MG63 (cell line): ENCODE measurements at regions not wholly inside any gene's neighbourhood (a gene's known extent, or its start where the extent isn't known, plus 50 kb on each side); places are given as distances from the start of the nearest gene placed in this dataset.

Experiments used
- DNase-seq: peaks from one replicate; pipeline ENCODE4 v3.0.0-alpha.2; 2020
- H3K27me3 ChIP-seq: fragments of 250-450 bp; sonication (Bioruptor Pico); 2 replicates; pipeline ENCODE4 v1.5.1; 2020; ENCODE audit warnings: mild to moderate bottlenecking, moderate library complexity
- H3K36me3 ChIP-seq: fragments of 250-450 bp; sonication (Bioruptor Pico); 2 replicates; pipeline ENCODE4 v1.5.1; 2020; ENCODE audit warnings: mild to moderate bottlenecking, moderate library complexity
- H3K4me3 ChIP-seq: fragments of 250-450 bp; sonication (Bioruptor Pico); 2 replicates; pipeline ENCODE4 v1.5.1; 2020; ENCODE audit warnings: mild to moderate bottlenecking, moderate library complexity
- H3K9me3 ChIP-seq: fragments of 250-450 bp; sonication (Bioruptor Pico); 2 replicates; pipeline ENCODE4 v1.5.1; 2020; ENCODE audit warnings: mild to moderate bottlenecking, moderate library complexity

DNA sequence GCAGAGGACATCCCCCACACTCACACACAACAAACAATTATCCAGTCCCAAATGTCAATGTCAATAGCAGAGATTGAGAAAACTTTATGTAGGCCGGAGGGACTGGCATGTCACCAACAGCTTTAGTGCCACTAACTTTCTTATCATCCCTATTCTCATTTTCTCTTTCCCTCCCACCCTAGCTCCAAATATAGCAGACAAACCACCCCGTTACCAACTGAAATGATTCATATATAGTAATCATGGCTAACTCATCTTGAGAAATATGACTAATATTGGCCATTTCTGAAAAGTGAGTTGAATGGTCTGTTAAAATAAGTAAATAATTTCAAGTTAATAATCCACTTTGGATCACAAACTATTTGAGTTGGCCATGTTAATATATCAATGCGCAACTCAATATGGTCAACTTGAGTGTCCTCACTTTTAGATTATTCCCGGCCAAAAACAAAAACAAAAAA, 242.1 kb upstream of the RND3 start:
- no peaks in the 10 kb centered on the region for H3K9me3 ChIP-seq
- H3K27me3 ChIP-seq, result no peaks in the 10 kb centered on the region
- H3K4me3 ChIP-seq, result no peak overlapping the region
- H3K36me3 ChIP-seq, result no peaks in the 10 kb centered on the region
- peak; percentile 3 for DNase-seq

DNA sequence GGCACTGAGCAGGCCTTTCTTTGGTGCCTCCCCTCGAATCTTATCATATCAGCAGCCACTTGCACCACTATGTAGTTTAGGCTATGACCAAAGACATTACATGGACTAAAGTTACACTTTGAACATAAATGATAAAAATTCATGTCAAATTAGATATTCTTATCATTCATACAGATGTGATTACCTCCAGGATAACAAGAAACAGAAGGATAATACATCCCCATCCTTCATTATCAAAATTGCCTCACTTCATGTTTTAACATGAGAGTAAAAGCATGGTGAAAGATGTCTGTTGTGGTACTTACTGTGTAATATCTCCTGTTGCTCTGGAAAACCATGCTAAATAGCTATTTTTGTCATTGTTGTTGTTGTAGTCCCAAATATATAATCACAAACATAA, 230.8 kb upstream of the RND3 start:
- no peak overlapping the region for H3K4me3 ChIP-seq
- H3K9me3 ChIP-seq, result no peaks in the 10 kb centered on the region
- H3K27me3 ChIP-seq, result no peaks in the 10 kb centered on the region
- no peak for DNase-seq
- H3K36me3 ChIP-seq, result no peaks in the 10 kb centered on the region

DNA sequence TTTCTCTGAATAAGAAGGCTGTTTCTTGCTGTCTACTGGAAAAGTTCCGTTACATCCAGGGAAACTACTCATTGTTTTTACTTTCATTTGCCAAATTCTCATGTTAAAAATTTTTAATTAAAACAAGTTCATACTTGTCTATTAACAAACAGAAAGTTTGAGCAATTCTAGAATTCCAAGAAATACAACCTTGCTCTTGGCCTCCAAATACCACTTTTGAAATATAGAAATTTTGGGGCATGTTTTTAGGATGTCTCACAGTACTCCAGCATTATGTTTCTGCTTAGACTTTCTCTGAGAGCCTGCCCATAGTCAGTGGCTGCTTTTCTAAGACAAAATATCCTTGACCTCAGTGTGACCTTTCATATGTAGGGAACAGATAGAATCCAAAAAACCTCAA, 228.7 kb upstream of the RND3 start:
- H3K9me3 ChIP-seq, result no peaks in the 10 kb centered on the region
- no peak overlapping the region for H3K4me3 ChIP-seq
- H3K36me3 ChIP-seq, result no peaks in the 10 kb centered on the region
- no peak for DNase-seq
- no peaks in the 10 kb centered on the region for H3K27me3 ChIP-seq

DNA sequence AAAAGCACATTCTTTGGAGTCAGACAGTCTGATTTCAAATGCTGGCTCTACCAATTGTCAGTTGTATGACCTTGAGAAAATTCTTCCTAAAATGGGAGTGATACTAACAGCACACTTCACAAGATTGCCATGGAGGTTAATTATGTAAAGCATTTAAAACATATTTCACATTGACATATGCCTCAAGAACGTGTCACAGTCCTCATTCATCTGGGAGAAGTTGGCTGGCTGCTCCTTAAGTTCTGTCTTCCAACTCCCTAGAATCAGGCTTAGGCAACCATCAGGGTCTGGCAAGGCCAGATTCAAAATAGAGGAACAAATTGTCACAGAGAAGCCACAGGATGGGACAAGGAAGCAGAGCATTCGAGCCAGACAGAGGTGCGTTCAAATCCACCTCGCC, 228.0 kb upstream of the RND3 start:
- H3K9me3 ChIP-seq, result no peaks in the 10 kb centered on the region
- H3K36me3 ChIP-seq, result no peaks in the 10 kb centered on the region
- no peaks in the 10 kb centered on the region for H3K27me3 ChIP-seq
- DNase-seq, result no peak
- H3K4me3 ChIP-seq, result no peak overlapping the region

DNA sequence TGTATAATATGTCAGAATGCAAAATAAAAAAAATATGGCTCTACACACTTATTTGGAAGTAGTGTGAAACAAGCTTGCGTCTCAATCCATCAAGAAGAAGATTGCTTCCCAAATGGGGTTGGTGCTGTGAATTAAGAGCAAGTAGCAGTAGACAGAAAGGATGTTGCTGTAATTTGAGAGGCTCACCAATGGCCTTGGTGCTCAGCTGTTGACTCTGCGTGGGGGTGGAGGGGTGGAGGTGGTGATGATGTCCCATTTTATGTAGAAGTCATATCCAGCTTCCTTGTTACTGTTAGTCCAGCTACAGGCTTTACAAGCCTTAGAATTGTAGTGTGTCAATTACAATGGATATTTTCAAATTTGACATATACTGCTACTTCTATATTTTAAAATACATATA, 223.4 kb upstream of the RND3 start:
- H3K9me3 ChIP-seq, result no peaks in the 10 kb centered on the region

DNA sequence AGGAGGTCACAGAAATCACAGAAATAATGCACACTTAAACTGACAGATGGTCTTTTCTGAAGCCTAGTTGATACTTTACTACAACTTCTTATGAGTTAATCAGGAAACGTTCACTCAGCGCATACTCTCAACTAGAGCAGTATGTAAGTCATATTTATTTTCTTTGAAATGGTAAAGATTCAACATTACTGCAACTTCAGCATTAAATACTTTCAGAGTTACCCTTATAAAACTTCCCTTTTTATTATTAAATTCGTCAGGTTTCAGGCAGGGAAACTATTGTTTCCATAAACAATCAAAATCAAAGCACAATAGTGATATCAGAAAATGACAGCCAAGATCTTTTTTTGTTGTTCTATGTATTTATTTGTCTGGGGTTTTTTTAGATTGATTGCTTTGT, 222.6 kb upstream of the RND3 start:
- H3K36me3 ChIP-seq, result no peaks in the 10 kb centered on the region
- H3K27me3 ChIP-seq, result no peaks in the 10 kb centered on the region
- H3K9me3 ChIP-seq, result no peaks in the 10 kb centered on the region
- no peak for DNase-seq
- H3K4me3 ChIP-seq, result no peak overlapping the region

More for the DNA sequence above, 223.4 kb upstream of the RND3 start:
- Histone ChIP-seq H3K27me3 (no peaks in the 10 kb centered on the region), H3K4me3 (no peak overlapping the region), H3K36me3 (no peaks in the 10 kb centered on the region)
- DNase-seq, result no peak

DNA sequence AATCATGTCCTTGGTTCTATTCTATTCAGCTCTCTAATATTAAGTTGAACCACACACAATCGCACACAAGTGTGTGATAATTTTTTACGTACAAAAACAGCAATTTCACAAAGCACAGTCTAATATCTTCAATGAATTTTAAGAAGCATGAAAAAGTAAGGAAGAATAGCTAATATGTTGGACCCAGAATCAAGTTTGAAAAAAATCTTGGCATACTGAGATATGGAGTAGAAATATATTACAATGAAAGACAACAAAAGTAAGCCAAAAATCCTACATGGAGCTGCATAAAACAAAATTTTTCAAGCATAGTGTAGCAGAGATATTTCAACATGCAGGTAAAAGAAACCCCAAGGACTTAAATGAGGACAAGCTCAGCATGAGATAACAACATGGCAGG, 219.1 kb upstream of the RND3 start:
- no peaks in the 10 kb centered on the region for H3K27me3 ChIP-seq
- H3K4me3 ChIP-seq, result no peak overlapping the region
- no peaks in the 10 kb centered on the region for H3K9me3 ChIP-seq
- H3K36me3 ChIP-seq, result no peaks in the 10 kb centered on the region
- no peak for DNase-seq

DNA sequence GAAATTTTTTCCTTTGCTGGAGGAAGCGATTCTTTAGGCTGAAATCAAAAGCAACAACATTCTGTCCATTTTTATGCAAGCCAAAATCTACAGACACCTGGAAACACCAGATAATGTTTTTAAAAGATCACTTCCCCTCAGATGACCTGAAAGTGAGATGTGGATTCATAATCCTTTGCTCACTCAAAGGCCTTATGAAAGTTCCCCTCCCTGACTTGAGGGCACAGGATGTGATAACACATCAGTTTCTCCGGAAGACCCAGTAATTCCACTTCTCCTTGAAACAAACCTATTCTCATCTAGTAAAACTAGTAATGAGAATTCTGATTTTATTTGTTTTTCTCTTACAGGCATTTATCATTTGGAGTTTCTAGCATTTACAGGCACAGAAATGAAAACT, 218.3 kb upstream of the RND3 start:
- DNase-seq, result no peak
- no peaks in the 10 kb centered on the region for H3K36me3 ChIP-seq
- H3K4me3 ChIP-seq, result no peak overlapping the region
- H3K9me3 ChIP-seq, result no peaks in the 10 kb centered on the region
- H3K27me3 ChIP-seq, result no peaks in the 10 kb centered on the region

DNA sequence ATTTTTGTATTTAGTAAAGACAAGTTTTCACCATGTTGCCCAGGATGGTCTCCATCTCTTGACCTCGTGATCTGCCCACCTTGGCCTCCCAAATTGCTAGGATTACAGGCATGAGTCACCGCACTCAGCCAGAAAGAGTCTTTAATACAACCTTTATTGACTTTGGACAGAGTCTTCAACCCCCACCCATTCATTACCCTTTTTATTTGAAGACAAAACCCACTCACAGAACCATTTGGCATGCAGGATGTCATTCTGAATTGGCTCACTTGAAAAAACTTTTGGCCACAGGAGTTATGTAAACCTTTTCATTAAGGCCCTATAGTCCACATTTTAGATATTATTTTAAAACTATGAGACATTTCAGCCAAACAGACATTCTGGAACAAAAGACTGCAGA, 217.9 kb upstream of the RND3 start:
- Histone ChIP-seq H3K36me3 (no peaks in the 10 kb centered on the region), H3K4me3 (no peak overlapping the region), H3K9me3 (no peaks in the 10 kb centered on the region), H3K27me3 (no peaks in the 10 kb centered on the region)
- DNase-seq, result peak; percentile 18

DNA sequence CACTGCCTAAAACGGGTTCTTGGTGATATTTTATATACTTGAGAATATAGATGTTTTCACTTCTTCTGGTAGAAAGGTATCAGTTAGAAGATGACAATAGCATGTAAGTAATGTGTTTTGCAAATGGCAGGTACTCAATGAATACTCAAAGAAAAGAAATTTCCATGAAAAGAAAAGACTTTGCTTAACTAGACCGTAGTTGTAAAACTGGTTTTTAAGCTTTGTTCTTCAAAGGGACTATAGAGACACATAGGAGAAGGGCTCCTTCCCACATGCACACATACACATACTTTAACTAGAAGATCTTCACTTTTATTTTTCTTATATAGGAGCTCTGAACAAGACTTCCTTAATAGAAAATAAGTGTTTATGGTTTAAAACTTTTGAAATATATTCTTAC, 215.3 kb upstream of the RND3 start:
- DNase-seq, result no peak

DNA sequence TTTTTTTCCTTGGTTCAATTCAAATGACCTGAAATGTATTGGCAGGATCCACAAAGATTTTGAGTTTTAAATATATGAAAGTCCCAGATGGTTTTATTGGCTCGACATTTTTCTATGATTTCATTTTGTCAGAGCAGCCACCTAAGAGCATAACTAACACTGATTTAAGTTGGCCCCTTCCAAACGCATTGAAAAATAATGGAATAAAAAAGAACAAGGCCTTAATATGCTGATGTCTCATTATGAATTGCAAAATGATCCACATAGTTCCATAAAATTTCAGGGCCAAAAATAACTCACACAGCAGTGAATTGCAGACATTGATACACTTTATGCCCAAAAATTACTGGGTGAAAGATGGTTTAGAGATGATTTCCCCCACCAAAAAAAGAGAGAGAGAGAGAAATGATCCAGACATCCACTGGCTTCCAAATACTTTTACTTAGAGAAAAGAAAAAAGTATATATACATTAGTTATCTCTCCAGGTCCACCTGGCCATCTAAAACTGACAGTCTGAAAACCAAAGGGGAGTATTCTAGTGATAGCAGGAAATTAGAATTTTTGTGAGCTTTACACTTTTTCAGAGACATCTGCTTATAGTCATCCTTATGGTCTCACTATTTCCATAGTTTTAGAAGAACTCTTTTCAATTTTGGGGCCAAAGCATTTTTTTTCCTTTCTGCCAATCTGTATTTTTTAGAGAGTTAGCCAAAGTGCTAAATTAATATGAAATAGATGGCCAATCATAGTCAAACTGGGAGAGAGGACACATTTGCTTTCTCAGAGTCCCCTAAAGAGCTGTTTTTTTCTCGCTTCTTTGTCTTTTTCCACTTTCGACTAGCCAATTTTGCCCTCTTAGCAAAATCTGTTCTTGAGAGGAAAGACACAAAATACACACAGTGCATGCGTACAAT, 213.5 kb upstream of the RND3 start:
- Histone ChIP-seq H3K4me3 (no peak overlapping the region), H3K36me3 (no peaks in the 10 kb centered on the region), H3K9me3 (no peaks in the 10 kb centered on the region), H3K27me3 (no peaks in the 10 kb centered on the region)
- no peak for DNase-seq

More for the DNA sequence above, 215.3 kb upstream of the RND3 start:
- Histone ChIP-seq H3K4me3 (no peak overlapping the region), H3K27me3 (no peaks in the 10 kb centered on the region), H3K36me3 (no peaks in the 10 kb centered on the region), H3K9me3 (no peaks in the 10 kb centered on the region)

DNA sequence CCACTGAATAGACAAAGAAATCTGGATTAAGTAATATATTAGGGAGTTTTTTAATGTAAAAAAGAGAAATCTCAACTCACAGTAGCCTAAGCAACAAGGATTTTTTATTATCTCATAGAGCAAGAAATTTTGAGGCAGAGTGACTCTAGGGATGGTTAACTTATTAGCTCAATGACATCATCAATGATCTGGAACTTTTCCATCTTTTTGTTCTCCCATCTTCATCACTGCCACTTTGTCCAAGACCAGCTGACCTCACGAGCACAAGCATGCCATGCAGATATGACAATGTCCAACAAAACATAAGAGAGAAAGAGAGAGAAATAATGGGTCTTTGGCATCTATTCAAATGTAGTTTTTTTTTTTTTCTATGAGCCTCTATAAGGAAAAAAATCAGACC, 211.8 kb upstream of the RND3 start:
- Histone ChIP-seq H3K27me3 (no peaks in the 10 kb centered on the region), H3K4me3 (no peak overlapping the region), H3K9me3 (no peaks in the 10 kb centered on the region), H3K36me3 (no peaks in the 10 kb centered on the region)
- DNase-seq, result no peak

DNA sequence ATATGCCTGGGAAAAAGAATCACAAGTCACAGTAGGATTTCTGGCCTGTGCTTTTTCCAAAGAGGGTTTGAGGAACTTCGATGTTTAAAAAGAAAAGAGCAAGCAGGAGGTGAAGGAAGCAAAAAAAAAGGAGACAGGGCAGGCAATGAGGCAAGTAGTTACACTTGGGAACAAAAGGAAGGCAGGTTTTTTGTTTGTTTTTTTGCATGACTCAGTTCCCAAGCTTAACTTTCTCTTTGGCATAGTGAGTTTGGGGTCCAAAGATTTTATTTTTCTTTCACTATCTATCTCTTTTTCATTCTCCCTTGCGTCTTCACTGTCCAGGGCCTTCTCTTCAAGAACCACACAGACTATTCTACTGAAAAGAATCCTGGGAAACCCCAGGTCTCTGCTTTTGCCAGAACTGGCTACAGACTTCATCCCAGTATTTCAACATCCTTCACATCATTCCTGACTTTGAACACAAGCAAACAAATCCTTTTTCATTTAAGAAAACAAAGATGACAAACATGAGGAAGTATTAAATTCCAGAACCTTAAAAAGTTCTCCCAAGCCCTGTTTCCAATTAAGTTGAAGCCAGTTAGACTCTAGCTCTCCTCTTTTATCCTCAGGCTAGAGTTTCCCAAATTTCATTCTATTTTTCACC, 210.7 kb upstream of the RND3 start:
- DNase-seq, result no peak
- no peaks in the 10 kb centered on the region for H3K9me3 ChIP-seq
- no peak overlapping the region for H3K4me3 ChIP-seq
- H3K27me3 ChIP-seq, result no peaks in the 10 kb centered on the region
- H3K36me3 ChIP-seq, result no peaks in the 10 kb centered on the region

DNA sequence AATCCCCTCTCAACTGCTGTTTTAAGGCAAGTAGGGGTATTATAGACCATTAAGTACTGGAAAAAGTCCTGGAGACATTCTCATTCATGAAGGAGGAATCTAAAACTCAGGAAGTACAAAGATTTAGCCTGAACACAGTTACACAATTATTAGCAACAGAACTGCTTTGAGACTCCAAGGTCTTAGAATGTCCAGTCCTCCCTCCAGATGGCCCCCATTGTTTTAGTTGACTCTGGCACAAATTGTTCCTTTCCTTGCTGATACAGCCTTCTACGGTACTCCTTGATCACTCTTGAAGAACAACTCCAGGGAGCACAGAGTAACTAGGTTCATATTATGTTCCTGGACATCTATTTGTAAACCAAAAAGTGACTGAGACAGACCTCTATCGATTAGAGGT, 210.1 kb upstream of the RND3 start:
- DNase-seq, result no peak
- Histone ChIP-seq H3K27me3 (no peaks in the 10 kb centered on the region), H3K36me3 (no peaks in the 10 kb centered on the region), H3K4me3 (no peak overlapping the region), H3K9me3 (no peaks in the 10 kb centered on the region)

DNA sequence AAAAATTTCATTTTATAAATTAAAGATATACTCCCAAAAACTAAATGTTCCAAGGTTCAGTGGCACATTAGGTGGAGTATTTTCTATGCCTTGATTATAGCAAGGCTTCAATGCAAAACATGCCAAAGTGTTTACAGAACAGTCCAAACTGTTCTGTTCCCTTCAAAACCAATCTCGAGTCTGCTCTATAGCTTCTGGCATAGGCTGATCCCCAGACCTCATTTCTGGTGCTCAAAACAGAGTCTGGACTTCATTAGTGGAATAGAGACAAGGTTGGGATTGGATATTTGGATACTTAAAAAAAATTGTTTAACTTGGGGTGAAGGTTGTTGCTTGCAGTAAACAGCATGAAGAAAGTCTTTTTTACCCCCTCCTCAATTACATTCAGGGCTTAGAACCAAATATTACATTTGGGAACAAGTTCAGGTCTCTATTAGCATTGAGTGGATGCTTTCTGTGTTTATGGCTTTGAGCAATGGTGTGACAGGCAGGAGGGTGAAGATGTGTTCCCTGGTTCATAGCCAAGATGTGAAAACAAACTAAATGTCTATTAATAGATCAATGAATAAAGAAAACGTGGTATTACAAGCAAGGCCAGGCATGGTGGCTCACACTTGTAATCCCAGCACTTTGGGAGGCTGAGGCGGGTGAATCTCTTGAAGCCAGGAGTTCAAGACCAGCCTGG, 208.1 kb upstream of the RND3 start:
- Histone ChIP-seq H3K27me3 (no peaks in the 10 kb centered on the region), H3K9me3 (no peaks in the 10 kb centered on the region), H3K4me3 (no peak overlapping the region), H3K36me3 (no peaks in the 10 kb centered on the region)
- no peak for DNase-seq

DNA sequence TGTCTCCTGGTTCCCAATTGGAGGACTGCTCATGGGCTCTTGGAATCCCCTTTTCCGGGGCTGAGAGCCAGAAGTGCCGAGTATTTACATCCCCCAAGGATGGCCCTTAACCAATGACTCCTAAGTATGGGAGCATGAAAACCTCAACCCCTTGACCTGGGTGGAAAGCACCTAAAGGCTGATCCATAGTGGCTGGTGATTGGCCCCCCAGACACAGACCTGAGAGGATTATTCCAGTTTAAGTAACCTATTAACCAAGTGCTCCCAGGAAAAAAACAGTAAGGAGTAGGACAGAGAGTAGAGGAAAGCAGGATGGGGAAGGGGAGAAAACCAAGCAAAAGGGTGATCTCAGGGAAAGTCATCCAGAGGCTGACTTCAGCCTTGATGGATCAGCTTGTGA, 206.1 kb upstream of the RND3 start:
- Histone ChIP-seq H3K27me3 (no peaks in the 10 kb centered on the region), H3K36me3 (no peaks in the 10 kb centered on the region), H3K4me3 (no peak overlapping the region), H3K9me3 (no peaks in the 10 kb centered on the region)
- no peak for DNase-seq

DNA sequence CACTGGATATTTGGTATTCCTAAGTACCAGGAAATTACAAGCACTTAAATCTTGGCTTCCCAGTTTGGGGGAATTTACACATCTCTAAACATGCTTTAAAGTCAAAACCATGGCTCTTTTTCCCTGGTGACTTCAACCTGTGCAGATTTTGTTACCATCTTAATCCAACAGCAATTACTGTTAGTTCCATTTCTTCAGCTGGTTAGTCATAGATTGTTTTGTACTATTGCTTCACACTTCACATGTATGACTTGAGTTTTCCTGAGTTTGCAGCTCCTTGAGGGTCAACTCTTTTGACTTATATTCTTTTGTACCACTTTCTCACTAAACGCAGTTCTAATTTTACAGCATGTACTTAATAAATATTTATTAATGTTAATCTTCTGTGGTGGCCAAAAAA, 203.4 kb upstream of the RND3 start:
- no peak overlapping the region for H3K4me3 ChIP-seq
- no peak for DNase-seq
- H3K36me3 ChIP-seq, result no peaks in the 10 kb centered on the region
- H3K27me3 ChIP-seq, result no peaks in the 10 kb centered on the region
- H3K9me3 ChIP-seq, result no peaks in the 10 kb centered on the region
